ENCODE measurements at regions not wholly inside any gene's neighbourhood (a gene's known extent, or its start where the extent isn't known, plus 50 kb on each side); places are given as distances from the start of the nearest gene placed in this dataset.

- no peak for DNase-seq (ENCODE audit: low read depth)
- no peak for TF ChIP-seq CTCF (conservative IDR thresholded peaks at IDR 0.05; ENCODE audit: low read length)
- H3K4me3 ChIP-seq (ENCODE audit: low read length) = no peak overlapping the region
Observed at GRCh38 chrX:25925946-25926345, 212.2 kb upstream of the MAGEB18 start.

GRCh38 chrX:25928316-25928715 is 209.8 kb upstream of the MAGEB18 start:
- no peak overlapping the region for H3K4me3 ChIP-seq (ENCODE audit: low read length)
- no peak for DNase-seq (ENCODE audit: low read depth)
- TF ChIP-seq CTCF (conservative IDR thresholded peaks at IDR 0.05; ENCODE audit: low read length) = no peak

GRCh38 chrX:25941087-25941486 is 197.1 kb upstream of the MAGEB18 start:
- H3K4me3 ChIP-seq (ENCODE audit: low read length) = no peak overlapping the region
- TF ChIP-seq CTCF (conservative IDR thresholded peaks at IDR 0.05; ENCODE audit: low read length) = no peak
- peak; percentile 2 for DNase-seq (ENCODE audit: low read depth)

GRCh38 chrX:25941559-25942250 is 196.4 kb upstream of the MAGEB18 start:
- no peak overlapping the region for H3K4me3 ChIP-seq (ENCODE audit: low read length)
- DNase-seq (ENCODE audit: low read depth) = no peak
- TF ChIP-seq CTCF (conservative IDR thresholded peaks at IDR 0.05; ENCODE audit: low read length) = no peak

- no peak overlapping the region for H3K4me3 ChIP-seq (ENCODE audit: low read length)
- peak; percentile 38 for TF ChIP-seq CTCF (conservative IDR thresholded peaks at IDR 0.05; ENCODE audit: low read length)
- DNase-seq (ENCODE audit: low read depth) = peak; percentile 0
Observed at GRCh38 chrX:25968920-25969319, 169.2 kb upstream of the MAGEB18 start.

GRCh38 chrX:25976683-25977310 is 161.3 kb upstream of the MAGEB18 start:
- no peak for TF ChIP-seq CTCF (conservative IDR thresholded peaks at IDR 0.05; ENCODE audit: low read length)
- no peak overlapping the region for H3K4me3 ChIP-seq (ENCODE audit: low read length)
- no peak for DNase-seq (ENCODE audit: low read depth)

GRCh38 chrX:25998687-25999086 is 139.5 kb upstream of the MAGEB18 start:
- no peak for DNase-seq (ENCODE audit: low read depth)
- no peak for TF ChIP-seq CTCF (conservative IDR thresholded peaks at IDR 0.05; ENCODE audit: low read length)

More at GRCh38 chrX:25998687-25999086, 139.5 kb upstream of the MAGEB18 start:
- no peak overlapping the region for H3K4me3 ChIP-seq (ENCODE audit: low read length)

Measured in AG10803 (cell line).